HEK293 (cell line): ENCODE measurements at regions not wholly inside any gene's neighbourhood (a gene's known extent, or its start where the extent isn't known, plus 50 kb on each side); places are given as distances from the start of the nearest gene placed in this dataset.

ENCODE experiments used
- CTCF ChIA-PET: fragments of 350-600 bp; formaldehyde crosslinking; extraction: SDS; loops from one replicate; lab custom pipeline; 2021; ENCODE audit warnings: antibody characterized with exemption; lab: Yijun Ruan, JAX
- POLR2A ChIA-PET: fragments of 300-600 bp; formaldehyde crosslinking; extraction: SDS; loops from one replicate; lab custom pipeline; 2020; ENCODE audit warnings: antibody characterized with exemption, inconsistent platforms; lab: Yijun Ruan, JAX
- H3K27ac ChIP-seq: fragments of 200-500 bp; sonication (Bioruptor generic); 2 replicates; pipeline ENCODE4 v1.5.1; 2014; ENCODE audit warnings: low read depth, low read length, control low read depth, inconsistent platforms; ENCODE audit errors: extremely low read depth
- H3K36me3 ChIP-seq, 2 experiments: fragments of 200-500 bp in 1 of 2; sonication (Bioruptor generic) in 1 of 2; 1 replicate in 1 of 2; 2 replicates in 1 of 2; pipeline ENCODE4 v1.5.1; 2014 to 2017; ENCODE audit warnings: inconsistent platforms in 2 of 2, low read length in 2 of 2; ENCODE audit not compliant: control insufficient read depth in 2 of 2, insufficient read depth in 1 of 2
- H3K4me1 ChIP-seq: fragments of 200-500 bp; sonication (Bioruptor generic); 2 replicates; pipeline ENCODE4 v1.5.1; 2014; ENCODE audit warnings: mild to moderate bottlenecking, low read length, inconsistent platforms; ENCODE audit not compliant: control insufficient read depth, insufficient read depth
- H3K4me3 ChIP-seq: 2 replicates; pipeline ENCODE4 v1.5.1; 2011; ENCODE audit warnings: low read depth, mild to moderate bottlenecking, control low read depth, low read length, moderate library complexity
- H3K9me3 ChIP-seq: fragments of 200-500 bp; sonication (Bioruptor generic); 2 replicates; pipeline ENCODE4 v1.5.1; 2014; ENCODE audit warnings: low read depth, low read length, inconsistent platforms; ENCODE audit not compliant: control insufficient read depth, insufficient read depth
- GLI2 ChIP-seq: fragments of 450-650 bp; formaldehyde crosslinking; IDR thresholded peaks from 2 replicates; pipeline ENCODE4; 2017; ENCODE audit warnings: missing biosample characterization, missing genetic modification characterization, low read depth, borderline replicate concordance
- GLIS2 ChIP-seq: fragments of 450-650 bp; formaldehyde crosslinking; IDR thresholded peaks from 2 replicates; pipeline ENCODE4 v1.5.1; 2016; ENCODE audit warnings: missing biosample characterization, missing genetic modification characterization
- HOXD13 ChIP-seq: sonication (generic); formaldehyde crosslinking; IDR thresholded peaks from 2 replicates; pipeline ENCODE4 v1.8.0; 2022; ENCODE audit warnings: missing genetic modification reagents, borderline replicate concordance
- KLF1 ChIP-seq: fragments of 450-650 bp; formaldehyde crosslinking; IDR thresholded peaks from 2 replicates; pipeline ENCODE4 v1.5.1; 2016; ENCODE audit warnings: missing biosample characterization, missing genetic modification characterization
- KLF9 ChIP-seq: fragments of 450-650 bp; formaldehyde crosslinking; IDR thresholded peaks from 2 replicates; pipeline ENCODE4 v1.5.1; 2016; ENCODE audit warnings: missing biosample characterization, missing genetic modification characterization, low read depth
- SALL2 ChIP-seq: fragments of 450-650 bp; formaldehyde crosslinking; IDR thresholded peaks from 2 replicates; pipeline ENCODE4 v1.5.0; 2017; ENCODE audit warnings: missing biosample characterization, mild to moderate bottlenecking, missing genetic modification characterization, borderline replicate concordance
- SCRT2 ChIP-seq: fragments of 450-650 bp; formaldehyde crosslinking; IDR thresholded peaks from 2 replicates; pipeline ENCODE4 v1.5.1; 2016; ENCODE audit warnings: missing biosample characterization, missing genetic modification characterization
- SP3 ChIP-seq: fragments of 450-650 bp; formaldehyde crosslinking; IDR thresholded peaks from 2 replicates; pipeline ENCODE4 v1.5.1; 2016; ENCODE audit warnings: missing biosample characterization, missing genetic modification characterization
- YY2 ChIP-seq: fragments of 450-650 bp; formaldehyde crosslinking; IDR thresholded peaks from 2 replicates; pipeline ENCODE4 v1.5.1; 2016; ENCODE audit warnings: missing biosample characterization, missing genetic modification characterization
- ZBTB7A ChIP-seq: fragments of 450-650 bp; formaldehyde crosslinking; IDR thresholded peaks from 2 replicates; pipeline ENCODE4 v1.5.1; 2016; ENCODE audit warnings: low read depth, missing biosample characterization, missing genetic modification characterization
- ZIC2 ChIP-seq: fragments of 450-650 bp; formaldehyde crosslinking; IDR thresholded peaks from 2 replicates; pipeline ENCODE4 v1.5.1; 2016; ENCODE audit warnings: missing biosample characterization, missing genetic modification characterization
- ZNF146 ChIP-seq: fragments of 450-650 bp; formaldehyde crosslinking; IDR thresholded peaks from 2 replicates; pipeline ENCODE4 v1.5.1; 2016; ENCODE audit warnings: missing biosample characterization, missing genetic modification characterization
- ZNF169 ChIP-seq: fragments of 450-650 bp; formaldehyde crosslinking; IDR thresholded peaks from 2 replicates; pipeline ENCODE4 v1.5.1; 2016; ENCODE audit warnings: missing biosample characterization, missing genetic modification characterization
- ZNF335 ChIP-seq: fragments of 450-650 bp; formaldehyde crosslinking; conservative IDR thresholded peaks from 2 replicates; pipeline ENCODE4 v1.5.1; 2016; ENCODE audit warnings: missing biosample characterization, missing genetic modification characterization
- ZNF416 ChIP-seq: fragments of 450-650 bp; formaldehyde crosslinking; IDR thresholded peaks from 2 replicates; pipeline ENCODE4 v1.5.1; 2016; ENCODE audit warnings: missing biosample characterization, missing genetic modification characterization
- ZNF624 ChIP-seq: fragments of 450-650 bp; formaldehyde crosslinking; IDR thresholded peaks from 2 replicates; pipeline ENCODE4 v1.5.1; 2017; ENCODE audit warnings: missing biosample characterization, missing genetic modification characterization
- ZNF654 ChIP-seq: fragments of 450-650 bp; formaldehyde crosslinking; IDR thresholded peaks from 2 replicates; pipeline ENCODE4 v1.5.1; 2016; ENCODE audit warnings: low read depth, missing biosample characterization, missing genetic modification characterization
- ZNF792 ChIP-seq: fragments of 450-650 bp; formaldehyde crosslinking; IDR thresholded peaks from 2 replicates; pipeline ENCODE4 v1.5.1; 2016; ENCODE audit warnings: missing biosample characterization, missing genetic modification characterization
- ZNF843 ChIP-seq: fragments of 450-650 bp; formaldehyde crosslinking; IDR thresholded peaks from 2 replicates; pipeline ENCODE4 v1.5.1; 2016; ENCODE audit warnings: missing biosample characterization, missing genetic modification characterization
- ZSCAN16 ChIP-seq: fragments of 450-650 bp; formaldehyde crosslinking; IDR thresholded peaks from 2 replicates; pipeline ENCODE4 v1.5.1; 2016; ENCODE audit warnings: missing biosample characterization, missing genetic modification characterization
- TF ChIP-seq, protein P1 (sequence below): fragments of 450-650 bp; formaldehyde crosslinking; IDR thresholded peaks from 2 replicates; pipeline ENCODE4 v1.5.1; 2017; ENCODE audit warnings: missing biosample characterization, missing genetic modification characterization
- TF ChIP-seq, protein P2 (sequence below): fragments of 450-650 bp; formaldehyde crosslinking; IDR thresholded peaks from 2 replicates; pipeline ENCODE4 v1.5.1; 2016; ENCODE audit warnings: missing biosample characterization, missing genetic modification characterization, borderline replicate concordance
- TF ChIP-seq, protein P3 (sequence below): fragments of 450-650 bp; formaldehyde crosslinking; IDR thresholded peaks from 2 replicates; pipeline ENCODE4 v1.5.1; 2016; ENCODE audit warnings: missing biosample characterization, missing genetic modification characterization

- no peak for TF ChIP-seq ZBTB7A (tag by site-specific recombination)
- no peak for TF ChIP-seq SALL2 (tag by site-specific recombination)
- no peak for TF ChIP-seq ZNF146 (tag by site-specific recombination)
- no peak; the same call in 1 of the 2 replicates for TF ChIP-seq ZNF843 (tag by site-specific recombination)
- TF ChIP-seq, protein P1, sequence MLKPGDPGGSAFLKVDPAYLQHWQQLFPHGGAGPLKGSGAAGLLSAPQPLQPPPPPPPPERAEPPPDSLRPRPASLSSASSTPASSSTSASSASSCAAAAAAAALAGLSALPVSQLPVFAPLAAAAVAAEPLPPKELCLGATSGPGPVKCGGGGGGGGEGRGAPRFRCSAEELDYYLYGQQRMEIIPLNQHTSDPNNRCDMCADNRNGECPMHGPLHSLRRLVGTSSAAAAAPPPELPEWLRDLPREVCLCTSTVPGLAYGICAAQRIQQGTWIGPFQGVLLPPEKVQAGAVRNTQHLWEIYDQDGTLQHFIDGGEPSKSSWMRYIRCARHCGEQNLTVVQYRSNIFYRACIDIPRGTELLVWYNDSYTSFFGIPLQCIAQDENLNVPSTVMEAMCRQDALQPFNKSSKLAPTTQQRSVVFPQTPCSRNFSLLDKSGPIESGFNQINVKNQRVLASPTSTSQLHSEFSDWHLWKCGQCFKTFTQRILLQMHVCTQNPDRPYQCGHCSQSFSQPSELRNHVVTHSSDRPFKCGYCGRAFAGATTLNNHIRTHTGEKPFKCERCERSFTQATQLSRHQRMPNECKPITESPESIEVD (tag by site-specific recombination): no peak
- TF ChIP-seq YY2 (tag by site-specific recombination): no peak
- TF ChIP-seq, protein P2, sequence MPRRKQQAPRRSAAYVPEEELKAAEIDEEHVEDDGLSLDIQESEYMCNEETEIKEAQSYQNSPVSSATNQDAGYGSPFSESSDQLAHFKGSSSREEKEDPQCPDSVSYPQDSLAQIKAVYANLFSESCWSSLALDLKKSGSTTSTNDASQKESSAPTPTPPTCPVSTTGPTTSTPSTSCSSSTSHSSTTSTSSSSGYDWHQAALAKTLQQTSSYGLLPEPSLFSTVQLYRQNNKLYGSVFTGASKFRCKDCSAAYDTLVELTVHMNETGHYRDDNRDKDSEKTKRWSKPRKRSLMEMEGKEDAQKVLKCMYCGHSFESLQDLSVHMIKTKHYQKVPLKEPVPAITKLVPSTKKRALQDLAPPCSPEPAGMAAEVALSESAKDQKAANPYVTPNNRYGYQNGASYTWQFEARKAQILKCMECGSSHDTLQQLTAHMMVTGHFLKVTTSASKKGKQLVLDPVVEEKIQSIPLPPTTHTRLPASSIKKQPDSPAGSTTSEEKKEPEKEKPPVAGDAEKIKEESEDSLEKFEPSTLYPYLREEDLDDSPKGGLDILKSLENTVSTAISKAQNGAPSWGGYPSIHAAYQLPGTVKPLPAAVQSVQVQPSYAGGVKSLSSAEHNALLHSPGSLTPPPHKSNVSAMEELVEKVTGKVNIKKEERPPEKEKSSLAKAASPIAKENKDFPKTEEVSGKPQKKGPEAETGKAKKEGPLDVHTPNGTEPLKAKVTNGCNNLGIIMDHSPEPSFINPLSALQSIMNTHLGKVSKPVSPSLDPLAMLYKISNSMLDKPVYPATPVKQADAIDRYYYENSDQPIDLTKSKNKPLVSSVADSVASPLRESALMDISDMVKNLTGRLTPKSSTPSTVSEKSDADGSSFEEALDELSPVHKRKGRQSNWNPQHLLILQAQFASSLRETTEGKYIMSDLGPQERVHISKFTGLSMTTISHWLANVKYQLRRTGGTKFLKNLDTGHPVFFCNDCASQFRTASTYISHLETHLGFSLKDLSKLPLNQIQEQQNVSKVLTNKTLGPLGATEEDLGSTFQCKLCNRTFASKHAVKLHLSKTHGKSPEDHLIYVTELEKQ: no peak; the same call in 1 of the 2 replicates
- TF ChIP-seq GLI2 (tag by site-specific recombination): no peak
- TF ChIP-seq, all 188 proteins: peak for 16
Measured at GRCh38 chr7:155961241-155962190, 149.3 kb upstream of the SHH start (continued).

- POLR2A ChIA-PET: no interaction called here
- Histone ChIP-seq H3K9me3 (no peaks in the 10 kb centered on the region), H3K4me3 (no peak overlapping the region), H3K36me3 (no peaks in the 10 kb centered on the region), H3K4me1 (no peaks in the 10 kb centered on the region), H3K27ac (no peak overlapping the region)
- CTCF ChIA-PET: no interaction called here
- TF ChIP-seq ZIC2 (tag by site-specific recombination) (peak; percentile 81), KLF1 (tag by site-specific recombination) (peak; percentile 39; the same call in 1 of the 2 replicates), ZNF169 (tag by site-specific recombination) (no peak)
- TF ChIP-seq, protein P3, sequence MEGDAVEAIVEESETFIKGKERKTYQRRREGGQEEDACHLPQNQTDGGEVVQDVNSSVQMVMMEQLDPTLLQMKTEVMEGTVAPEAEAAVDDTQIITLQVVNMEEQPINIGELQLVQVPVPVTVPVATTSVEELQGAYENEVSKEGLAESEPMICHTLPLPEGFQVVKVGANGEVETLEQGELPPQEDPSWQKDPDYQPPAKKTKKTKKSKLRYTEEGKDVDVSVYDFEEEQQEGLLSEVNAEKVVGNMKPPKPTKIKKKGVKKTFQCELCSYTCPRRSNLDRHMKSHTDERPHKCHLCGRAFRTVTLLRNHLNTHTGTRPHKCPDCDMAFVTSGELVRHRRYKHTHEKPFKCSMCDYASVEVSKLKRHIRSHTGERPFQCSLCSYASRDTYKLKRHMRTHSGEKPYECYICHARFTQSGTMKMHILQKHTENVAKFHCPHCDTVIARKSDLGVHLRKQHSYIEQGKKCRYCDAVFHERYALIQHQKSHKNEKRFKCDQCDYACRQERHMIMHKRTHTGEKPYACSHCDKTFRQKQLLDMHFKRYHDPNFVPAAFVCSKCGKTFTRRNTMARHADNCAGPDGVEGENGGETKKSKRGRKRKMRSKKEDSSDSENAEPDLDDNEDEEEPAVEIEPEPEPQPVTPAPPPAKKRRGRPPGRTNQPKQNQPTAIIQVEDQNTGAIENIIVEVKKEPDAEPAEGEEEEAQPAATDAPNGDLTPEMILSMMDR (tag by site-specific recombination): no peak
Measured at GRCh38 chr7:155959894-155960293, 147.6 kb upstream of the SHH start.

DNA sequence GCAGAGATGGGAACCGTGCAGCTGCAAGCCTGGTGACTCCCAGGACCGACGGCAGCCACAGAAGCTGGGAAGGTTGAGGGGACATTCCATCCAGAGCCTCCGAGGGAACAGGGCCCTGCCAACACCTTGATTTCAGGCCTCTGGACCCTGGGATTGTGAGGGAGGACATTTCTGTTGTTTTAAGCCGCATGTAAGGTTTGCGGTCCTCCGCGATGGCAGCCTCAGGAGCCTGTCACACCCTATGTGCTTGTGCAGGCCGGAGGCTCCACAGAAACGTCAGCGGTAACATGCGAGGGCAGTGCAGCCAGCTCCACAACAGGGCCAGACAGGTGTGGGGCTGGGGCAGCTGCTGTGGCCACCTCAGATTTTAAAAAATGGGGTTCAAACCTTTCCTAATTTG lies 144.7 kb upstream of the SHH start:
- POLR2A ChIA-PET: no interaction called here

More for the DNA sequence above, 144.7 kb upstream of the SHH start:
- Histone ChIP-seq H3K27ac (no peak overlapping the region), H3K4me3 (no peak overlapping the region), H3K36me3 (no peaks in the 10 kb centered on the region), H3K4me1 (no peaks in the 10 kb centered on the region), H3K9me3 (no peaks in the 10 kb centered on the region)
- TF ChIP-seq ZIC2 (tag by site-specific recombination) (no peak), ZNF335 (tag by site-specific recombination) (no peak), GLI2 (tag by site-specific recombination) (no peak), GLIS2 (no peak), ZSCAN16 (tag by site-specific recombination) (no peak), KLF9 (no peak), ZNF654 (tag by site-specific recombination) (no peak), HOXD13 (CRISPR knock-in tag) (no peak), SP3 (no peak), ZNF792 (tag by site-specific recombination) (no peak), SCRT2 (tag by site-specific recombination) (no peak), ZNF416 (tag by site-specific recombination) (no peak), ZNF624 (no peak)
- TF ChIP-seq, protein P3 (tag by site-specific recombination): no peak
- CTCF ChIA-PET: no interaction called here
